ENCODE measurements at regions not wholly inside any gene's neighbourhood (a gene's known extent, or its start where the extent isn't known, plus 50 kb on each side); places are given as distances from the start of the nearest gene placed in this dataset.

DNA sequence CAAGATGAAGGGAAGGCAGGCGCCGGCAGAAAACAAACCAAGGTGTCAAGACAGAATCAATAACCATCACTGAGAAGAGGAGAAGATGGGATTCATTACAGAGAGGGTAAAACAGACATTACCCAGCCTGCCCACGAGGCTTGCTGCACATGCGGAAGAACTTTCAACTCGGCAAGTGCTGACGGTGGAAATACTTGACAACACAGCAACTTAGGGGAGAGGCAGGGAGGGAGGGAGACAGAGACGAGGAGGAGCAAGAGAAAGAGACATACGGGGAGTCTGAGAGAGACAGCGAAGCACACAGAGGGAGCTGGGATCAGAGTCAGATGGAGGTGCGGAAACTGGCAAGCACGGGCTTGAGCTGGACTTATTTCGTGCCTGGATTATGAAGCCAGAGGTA, 129.3 kb upstream of the NECTIN1 start:
- FAIRE-seq: no peak
- no peak overlapping the region for H3K27ac Mint-ChIP-seq (ENCODE audit: unreplicated experiment)
- Histone ChIP-seq H3K4me2 (ENCODE audit: low read length) (no peak overlapping the region), H3K27me3 (ENCODE audit: insufficient read depth, low read length) (peaks cover 30% of the 10 kb centered on the region), H3K4me3 (ENCODE audit: insufficient read depth, low read depth, low read length) (no peak overlapping the region), H2AFZ (ENCODE audit: low read depth, low read length) (no peak overlapping the region), H3K27ac (ENCODE audit: low read depth, low read length) (no peak overlapping the region), H3K79me2 (ENCODE audit: insufficient read depth, low read length) (no peaks in the 10 kb centered on the region), H3K36me3 (ENCODE audit: insufficient read depth, low read length) (no peaks in the 10 kb centered on the region), H4K20me1 (ENCODE audit: insufficient read depth, low read length) (no peaks in the 10 kb centered on the region), H3K4me1 (ENCODE audit: insufficient read depth, low read length) (no peaks in the 10 kb centered on the region), H3K9me3 (ENCODE audit: insufficient read depth, low read depth, low read length) (no peaks in the 10 kb centered on the region), H3K9ac (ENCODE audit: low read length) (no peak overlapping the region)
- TF ChIP-seq, protein P1, sequence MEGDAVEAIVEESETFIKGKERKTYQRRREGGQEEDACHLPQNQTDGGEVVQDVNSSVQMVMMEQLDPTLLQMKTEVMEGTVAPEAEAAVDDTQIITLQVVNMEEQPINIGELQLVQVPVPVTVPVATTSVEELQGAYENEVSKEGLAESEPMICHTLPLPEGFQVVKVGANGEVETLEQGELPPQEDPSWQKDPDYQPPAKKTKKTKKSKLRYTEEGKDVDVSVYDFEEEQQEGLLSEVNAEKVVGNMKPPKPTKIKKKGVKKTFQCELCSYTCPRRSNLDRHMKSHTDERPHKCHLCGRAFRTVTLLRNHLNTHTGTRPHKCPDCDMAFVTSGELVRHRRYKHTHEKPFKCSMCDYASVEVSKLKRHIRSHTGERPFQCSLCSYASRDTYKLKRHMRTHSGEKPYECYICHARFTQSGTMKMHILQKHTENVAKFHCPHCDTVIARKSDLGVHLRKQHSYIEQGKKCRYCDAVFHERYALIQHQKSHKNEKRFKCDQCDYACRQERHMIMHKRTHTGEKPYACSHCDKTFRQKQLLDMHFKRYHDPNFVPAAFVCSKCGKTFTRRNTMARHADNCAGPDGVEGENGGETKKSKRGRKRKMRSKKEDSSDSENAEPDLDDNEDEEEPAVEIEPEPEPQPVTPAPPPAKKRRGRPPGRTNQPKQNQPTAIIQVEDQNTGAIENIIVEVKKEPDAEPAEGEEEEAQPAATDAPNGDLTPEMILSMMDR (IDR thresholded peaks at IDR 0.05; ENCODE audit: insufficient read depth, low read depth, low read length): no peak
- no peak for TF ChIP-seq EZH2 (IDR thresholded peaks at IDR 0.05; ENCODE audit: insufficient read depth, low read length)
- H3K36me3 Mint-ChIP-seq (ENCODE audit: low read depth, unreplicated experiment): no peaks in the 10 kb centered on the region
- no peaks in the 10 kb centered on the region for H3K4me1 Mint-ChIP-seq (ENCODE audit: low read depth, unreplicated experiment)
- no peak for DNase-seq (ENCODE audit: low read depth)
- peaks cover 4% of the 10 kb centered on the region for H3K9me3 Mint-ChIP-seq (ENCODE audit: unreplicated experiment)
- no peak overlapping the region for H3K4me3 Mint-ChIP-seq (ENCODE audit: unreplicated experiment)
- H3K27me3 Mint-ChIP-seq (ENCODE audit: low read depth, unreplicated experiment): peaks cover 76% of the 10 kb centered on the region

DNA sequence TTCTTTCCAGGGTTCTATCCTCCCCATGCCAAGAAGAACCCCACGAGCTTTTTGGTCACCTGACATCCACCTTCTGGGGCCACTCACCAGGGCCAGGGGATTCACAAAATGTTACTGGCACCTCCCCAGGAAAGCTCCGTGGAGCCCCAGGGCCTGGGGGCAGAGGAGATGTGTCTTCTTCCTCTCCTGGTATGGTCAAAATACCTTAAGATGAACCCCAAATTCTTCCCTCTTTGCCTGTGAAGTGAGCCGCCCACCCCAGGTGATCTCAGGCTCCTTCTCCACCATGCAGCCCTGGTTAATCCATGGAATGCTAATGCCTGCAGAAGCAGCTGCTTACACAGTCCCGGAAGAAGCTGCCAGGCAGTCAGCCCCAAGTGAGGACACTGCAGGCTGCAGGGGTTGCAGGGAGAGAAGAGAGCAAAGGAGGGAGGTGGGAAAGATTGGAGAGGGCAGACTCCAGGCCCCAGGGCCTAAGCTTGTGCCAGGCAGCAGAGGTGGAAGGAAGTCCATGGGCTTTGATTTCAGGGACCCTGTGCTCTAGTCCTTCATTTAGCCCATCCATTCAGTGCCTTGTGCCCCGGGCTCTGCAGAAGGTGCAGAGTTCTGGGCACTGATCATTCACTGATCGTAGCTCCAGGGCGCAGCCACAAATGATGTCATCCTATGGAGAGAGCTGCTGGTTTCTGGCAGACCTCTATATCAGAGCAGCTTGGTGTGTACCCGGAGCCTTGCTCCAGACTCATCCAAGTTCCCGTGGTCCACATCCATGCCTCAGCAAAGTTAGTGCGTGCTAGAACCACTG, 127.9 kb upstream of the NECTIN1 start:
- Histone ChIP-seq H3K4me1 (ENCODE audit: insufficient read depth, low read length) (no peaks in the 10 kb centered on the region), H4K20me1 (ENCODE audit: insufficient read depth, low read length) (no peaks in the 10 kb centered on the region), H3K4me3 (ENCODE audit: insufficient read depth, low read depth, low read length) (no peak overlapping the region), H3K27ac (ENCODE audit: low read depth, low read length) (no peak overlapping the region), H3K4me2 (ENCODE audit: low read length) (no peak overlapping the region), H3K9ac (ENCODE audit: low read length) (no peak overlapping the region), H2AFZ (ENCODE audit: low read depth, low read length) (no peak overlapping the region), H3K79me2 (ENCODE audit: insufficient read depth, low read length) (no peaks in the 10 kb centered on the region), H3K27me3 (ENCODE audit: insufficient read depth, low read length) (peaks cover 30% of the 10 kb centered on the region), H3K9me3 (ENCODE audit: insufficient read depth, low read depth, low read length) (no peaks in the 10 kb centered on the region), H3K36me3 (ENCODE audit: insufficient read depth, low read length) (no peaks in the 10 kb centered on the region)
- Mint-ChIP-seq H3K27me3 (ENCODE audit: low read depth, unreplicated experiment) (peaks cover 83% of the 10 kb centered on the region), H3K27ac (ENCODE audit: unreplicated experiment) (no peak overlapping the region), H3K36me3 (ENCODE audit: low read depth, unreplicated experiment) (peaks cover under 1% of the 10 kb centered on the region), H3K4me3 (ENCODE audit: unreplicated experiment) (no peak overlapping the region), H3K9me3 (ENCODE audit: unreplicated experiment) (peaks cover 4% of the 10 kb centered on the region), H3K4me1 (ENCODE audit: low read depth, unreplicated experiment) (no peaks in the 10 kb centered on the region)
- FAIRE-seq (no peak), DNase-seq (ENCODE audit: low read depth) (no peak)
- TF ChIP-seq EZH2 (IDR thresholded peaks at IDR 0.05; ENCODE audit: insufficient read depth, low read length): no peak
- TF ChIP-seq, protein P1 (IDR thresholded peaks at IDR 0.05; ENCODE audit: insufficient read depth, low read depth, low read length): no peak

- Histone ChIP-seq H3K79me2 (ENCODE audit: insufficient read depth, low read length) (no peaks in the 10 kb centered on the region), H2AFZ (ENCODE audit: low read depth, low read length) (no peak overlapping the region)
Measured at GRCh38 chr11:119855066-119855465, 126.1 kb upstream of the NECTIN1 start.

More at GRCh38 chr11:119855066-119855465, 126.1 kb upstream of the NECTIN1 start:
- H3K4me3 Mint-ChIP-seq (ENCODE audit: unreplicated experiment): no peak overlapping the region
- Histone ChIP-seq H3K27me3 (ENCODE audit: insufficient read depth, low read length) (peaks cover 22% of the 10 kb centered on the region), H3K36me3 (ENCODE audit: insufficient read depth, low read length) (no peaks in the 10 kb centered on the region), H3K4me2 (ENCODE audit: low read length) (no peak overlapping the region), H3K9me3 (ENCODE audit: insufficient read depth, low read depth, low read length) (no peaks in the 10 kb centered on the region), H3K9ac (ENCODE audit: low read length) (no peak overlapping the region), H3K27ac (ENCODE audit: low read depth, low read length) (no peak overlapping the region), H3K4me1 (ENCODE audit: insufficient read depth, low read length) (no peaks in the 10 kb centered on the region), H4K20me1 (ENCODE audit: insufficient read depth, low read length) (no peaks in the 10 kb centered on the region), H3K4me3 (ENCODE audit: insufficient read depth, low read depth, low read length) (no peak overlapping the region)
- peaks cover 85% of the 10 kb centered on the region for H3K27me3 Mint-ChIP-seq (ENCODE audit: low read depth, unreplicated experiment)
- H3K27ac Mint-ChIP-seq (ENCODE audit: unreplicated experiment): no peak overlapping the region
- H3K4me1 Mint-ChIP-seq (ENCODE audit: low read depth, unreplicated experiment): no peaks in the 10 kb centered on the region
- TF ChIP-seq EZH2 (IDR thresholded peaks at IDR 0.05; ENCODE audit: insufficient read depth, low read length): no peak
- TF ChIP-seq, protein P1 (IDR thresholded peaks at IDR 0.05; ENCODE audit: insufficient read depth, low read depth, low read length): no peak
- DNase-seq (ENCODE audit: low read depth) (no peak), FAIRE-seq (no peak)
- peaks cover 9% of the 10 kb centered on the region for H3K9me3 Mint-ChIP-seq (ENCODE audit: unreplicated experiment)
- H3K36me3 Mint-ChIP-seq (ENCODE audit: low read depth, unreplicated experiment): peaks cover 3% of the 10 kb centered on the region

All from astrocyte (in vitro differentiated cells and primary cell).